ENCODE measurements at regions not wholly inside any gene's neighbourhood (a gene's known extent, or its start where the extent isn't known, plus 50 kb on each side); places are given as distances from the start of the nearest gene placed in this dataset.

DNA sequence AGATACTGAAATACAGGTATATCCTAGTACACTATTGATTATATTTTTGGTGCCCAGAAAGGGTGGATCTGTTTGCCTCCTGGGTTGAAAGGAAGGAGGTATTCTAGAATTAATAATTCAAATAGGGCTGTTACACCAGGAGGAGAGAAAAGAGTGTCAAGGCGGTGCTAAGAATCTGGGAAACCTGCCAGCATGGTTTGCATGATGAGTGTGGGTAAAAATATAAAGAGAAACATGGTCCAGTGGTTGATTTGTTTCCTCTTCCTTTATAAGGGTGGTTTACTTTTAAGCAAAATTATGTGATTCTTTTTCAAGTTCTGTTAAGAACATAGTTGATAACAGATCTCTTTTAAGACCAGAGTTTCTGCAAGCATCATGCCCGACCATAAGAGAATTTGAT, 69.4 kb upstream of the NFIB start:
- TF ChIP-seq, protein P1, sequence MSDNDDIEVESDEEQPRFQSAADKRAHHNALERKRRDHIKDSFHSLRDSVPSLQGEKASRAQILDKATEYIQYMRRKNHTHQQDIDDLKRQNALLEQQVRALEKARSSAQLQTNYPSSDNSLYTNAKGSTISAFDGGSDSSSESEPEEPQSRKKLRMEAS (IDR thresholded peaks at IDR 0.05) = no peak
- no peak for TF ChIP-seq RAD21 (IDR thresholded peaks at IDR 0.05; ENCODE audit: low read depth)

Measured in HCT116 (cell line).